ENCODE measurements at regions not wholly inside any gene's neighbourhood (a gene's known extent, or its start where the extent isn't known, plus 50 kb on each side); places are given as distances from the start of the nearest gene placed in this dataset.

DNA sequence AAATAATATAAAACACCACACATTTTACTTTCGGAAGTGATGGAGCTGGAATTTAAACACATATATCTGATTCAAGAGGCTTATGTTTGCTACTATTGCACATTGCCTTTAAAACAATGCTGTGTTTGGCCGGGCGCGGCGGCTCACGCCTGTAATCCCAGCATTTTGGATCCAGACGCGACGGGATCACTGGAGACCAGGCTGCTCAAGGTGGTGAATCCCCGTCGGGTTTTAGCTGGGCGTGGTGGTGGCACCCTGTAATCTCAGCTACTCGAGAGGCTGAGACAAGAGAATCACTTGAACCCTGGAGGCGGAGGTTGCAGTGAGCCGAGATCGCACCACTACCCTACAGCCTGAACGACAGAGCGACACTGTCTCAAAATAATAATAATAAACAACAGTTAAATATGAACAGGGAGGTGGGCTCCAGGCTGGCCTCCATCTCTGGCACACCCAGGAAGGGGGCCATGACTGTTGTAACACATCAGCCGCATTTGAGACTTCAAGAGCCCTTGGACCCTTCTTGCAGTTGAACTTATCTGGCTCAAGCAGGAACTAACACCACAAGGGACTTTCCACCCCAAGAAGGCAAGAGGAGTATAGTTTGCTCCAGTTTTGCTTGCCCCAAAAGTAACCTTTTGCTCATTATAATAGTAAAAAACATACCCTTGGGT is 127.1 kb upstream of the ZNF184 start:
- Histone ChIP-seq H3K4me2 (ENCODE audit: low read depth, low read length) (no peak overlapping the region), H4K91ac (ENCODE audit: insufficient read depth, low read depth, low read length) (no peak overlapping the region), H3K9me3 (ENCODE audit: control insufficient read depth, insufficient read depth, low read length) (no peaks in the 10 kb centered on the region), H4K20me1 (ENCODE audit: insufficient read depth, low read length) (no peaks in the 10 kb centered on the region), H3K27ac (ENCODE audit: insufficient read depth, low read length) (no peak overlapping the region), H2AK9ac (replicated peaks; ENCODE audit: low read depth, low read length, poor library complexity) (no peak overlapping the region), H3K56ac (ENCODE audit: extremely low read depth, insufficient read depth, low read length) (no peak overlapping the region), H2BK20ac (ENCODE audit: low read depth, low read length) (no peak overlapping the region), H2AFZ (replicated peaks; ENCODE audit: low read length, poor library complexity) (no peak overlapping the region), H3K18ac (ENCODE audit: low read depth, low read length) (no peak overlapping the region), H3K79me1 (ENCODE audit: low read depth in 1 of 2, low read length in 2 of 2) (no peaks in the 10 kb centered on the region), H4K8ac (ENCODE audit: low read depth in 2 of 2, low read length in 2 of 2) (no peak overlapping the region), H2BK120ac (ENCODE audit: low read depth, low read length) (no peak overlapping the region), H3K4me1 (ENCODE audit: control insufficient read depth, insufficient read depth, low read length) (no peaks in the 10 kb centered on the region), H3K4me3 (ENCODE audit: insufficient read depth, low read depth, low read length) (no peak overlapping the region), H2BK15ac (ENCODE audit: low read depth, low read length) (no peak overlapping the region), H3K27me3 (ENCODE audit: control insufficient read depth, insufficient read depth, low read length) (no peaks in the 10 kb centered on the region), H3K14ac (replicated peaks; ENCODE audit: low read depth, low read length) (no peak overlapping the region), H3K23ac (ENCODE audit: low read depth, low read length) (no peak overlapping the region), H3K9ac (ENCODE audit: low read depth, low read length) (no peak overlapping the region), H2BK5ac (ENCODE audit: low read depth, low read length, poor library complexity, severe bottlenecking) (no peak overlapping the region), H3K9me1 (ENCODE audit: insufficient read depth, low read length) (no peaks in the 10 kb centered on the region), H4K5ac (ENCODE audit: low read depth, low read length) (no peak overlapping the region), H3K4ac (ENCODE audit: low read depth, low read length) (no peak overlapping the region), H3K36me3 (ENCODE audit: control insufficient read depth, insufficient read depth, low read length) (no peaks in the 10 kb centered on the region), H2AK5ac (ENCODE audit: low read depth, low read length) (no peak overlapping the region)
- ChIA-PET POLR2A (ENCODE audit: unreplicated experiment) (no interaction called here), CTCF (no interaction called here)
- in situ Hi-C loops (cut with MboI; ENCODE audit: low sequenced_read_pairs) = no loop called here
- ATAC-seq (ENCODE audit: low read depth) = no peak
- no TSS peak for BruUV-seq (replicated peaks)
- WGBS, 2 experiments (ENCODE audit: extremely low coverage in 2 of 2, insufficient read length in 1 of 2) = no CpG with 5 or more reads among the region's 19 CpGs
- dilution Hi-C loops (cut with HindIII; ENCODE audit: low sequenced_read_pairs, unreplicated experiment) = no loop called here
- no peak for TF ChIP-seq SMC3 (IDR thresholded peaks at IDR 0.05; ENCODE audit: low read depth, low read length)
- TF ChIP-seq, protein P1, sequence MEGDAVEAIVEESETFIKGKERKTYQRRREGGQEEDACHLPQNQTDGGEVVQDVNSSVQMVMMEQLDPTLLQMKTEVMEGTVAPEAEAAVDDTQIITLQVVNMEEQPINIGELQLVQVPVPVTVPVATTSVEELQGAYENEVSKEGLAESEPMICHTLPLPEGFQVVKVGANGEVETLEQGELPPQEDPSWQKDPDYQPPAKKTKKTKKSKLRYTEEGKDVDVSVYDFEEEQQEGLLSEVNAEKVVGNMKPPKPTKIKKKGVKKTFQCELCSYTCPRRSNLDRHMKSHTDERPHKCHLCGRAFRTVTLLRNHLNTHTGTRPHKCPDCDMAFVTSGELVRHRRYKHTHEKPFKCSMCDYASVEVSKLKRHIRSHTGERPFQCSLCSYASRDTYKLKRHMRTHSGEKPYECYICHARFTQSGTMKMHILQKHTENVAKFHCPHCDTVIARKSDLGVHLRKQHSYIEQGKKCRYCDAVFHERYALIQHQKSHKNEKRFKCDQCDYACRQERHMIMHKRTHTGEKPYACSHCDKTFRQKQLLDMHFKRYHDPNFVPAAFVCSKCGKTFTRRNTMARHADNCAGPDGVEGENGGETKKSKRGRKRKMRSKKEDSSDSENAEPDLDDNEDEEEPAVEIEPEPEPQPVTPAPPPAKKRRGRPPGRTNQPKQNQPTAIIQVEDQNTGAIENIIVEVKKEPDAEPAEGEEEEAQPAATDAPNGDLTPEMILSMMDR (conservative IDR thresholded peaks at IDR 0.05; ENCODE audit: low read depth, low read length) = no peak
- no peak for TF ChIP-seq MAZ (IDR thresholded peaks at IDR 0.05; ENCODE audit: borderline replicate concordance, low read depth, low read length)
- TF ChIP-seq, protein P2, sequence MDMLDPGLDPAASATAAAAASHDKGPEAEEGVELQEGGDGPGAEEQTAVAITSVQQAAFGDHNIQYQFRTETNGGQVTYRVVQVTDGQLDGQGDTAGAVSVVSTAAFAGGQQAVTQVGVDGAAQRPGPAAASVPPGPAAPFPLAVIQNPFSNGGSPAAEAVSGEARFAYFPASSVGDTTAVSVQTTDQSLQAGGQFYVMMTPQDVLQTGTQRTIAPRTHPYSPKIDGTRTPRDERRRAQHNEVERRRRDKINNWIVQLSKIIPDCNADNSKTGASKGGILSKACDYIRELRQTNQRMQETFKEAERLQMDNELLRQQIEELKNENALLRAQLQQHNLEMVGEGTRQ (IDR thresholded peaks at IDR 0.05; ENCODE audit: low read depth, low read length) = no peak
- no peak for TF ChIP-seq NFE2L2 (IDR thresholded peaks at IDR 0.05; ENCODE audit: low read depth, low read length)
- no peak for TF ChIP-seq RFX5 (IDR thresholded peaks at IDR 0.05; ENCODE audit: low read depth, low read length)
- TF ChIP-seq MXI1 (IDR thresholded peaks at IDR 0.05; ENCODE audit: borderline replicate concordance, low read depth, low read length) = no peak
- TF ChIP-seq, protein P3, sequence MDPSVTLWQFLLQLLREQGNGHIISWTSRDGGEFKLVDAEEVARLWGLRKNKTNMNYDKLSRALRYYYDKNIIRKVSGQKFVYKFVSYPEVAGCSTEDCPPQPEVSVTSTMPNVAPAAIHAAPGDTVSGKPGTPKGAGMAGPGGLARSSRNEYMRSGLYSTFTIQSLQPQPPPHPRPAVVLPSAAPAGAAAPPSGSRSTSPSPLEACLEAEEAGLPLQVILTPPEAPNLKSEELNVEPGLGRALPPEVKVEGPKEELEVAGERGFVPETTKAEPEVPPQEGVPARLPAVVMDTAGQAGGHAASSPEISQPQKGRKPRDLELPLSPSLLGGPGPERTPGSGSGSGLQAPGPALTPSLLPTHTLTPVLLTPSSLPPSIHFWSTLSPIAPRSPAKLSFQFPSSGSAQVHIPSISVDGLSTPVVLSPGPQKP (IDR thresholded peaks at IDR 0.05; ENCODE audit: borderline replicate concordance, low read depth, low read length) = no peak
- no peak for TF ChIP-seq CHD1 (IDR thresholded peaks at IDR 0.05; ENCODE audit: low read depth, low read length)
- no peak for TF ChIP-seq FOS (IDR thresholded peaks at IDR 0.05; ENCODE audit: low read depth, low read length)
- TF ChIP-seq RCOR1 (IDR thresholded peaks at IDR 0.05; ENCODE audit: insufficient replicate concordance, low read length) = no peak
- TF ChIP-seq BHLHE40 (IDR thresholded peaks at IDR 0.05; ENCODE audit: low read depth, low read length) = no peak
- no peak for TF ChIP-seq POLR2A (IDR thresholded peaks at IDR 0.05; ENCODE audit: low read depth, low read length)
- TF ChIP-seq CEBPB (IDR thresholded peaks at IDR 0.05; ENCODE audit: low read depth, low read length) = no peak
- no peak for TF ChIP-seq MAFK (IDR thresholded peaks at IDR 0.05; ENCODE audit: low read depth, low read length)
- TF ChIP-seq RAD21 (IDR thresholded peaks at IDR 0.05; ENCODE audit: low read length) = no peak
- intact Hi-C loops (cut with micrococcal nuclease) = no loop called here
- no peak for DNase-seq

Data from IMR-90 (cell line).